Neural progenitor cell (in vitro differentiated cells): ENCODE measurements at regions not wholly inside any gene's neighbourhood (a gene's known extent, or its start where the extent isn't known, plus 50 kb on each side); places are given as distances from the start of the nearest gene placed in this dataset.

ENCODE experiments used
- DNase-seq: peaks from one replicate; pipeline ENCODE4 v3.0.0-alpha.2; 2016; ENCODE audit warnings: low spot score
- H2AFZ ChIP-seq: fragments of 200-600 bp; sonication (generic); replicated peaks from 2 replicates; pipeline ENCODE4 v1.6.1; 2016; ENCODE audit warnings: antibody characterized with exemption
- H3F3A ChIP-seq: fragments of 200-600 bp; sonication (generic); 2 replicates; pipeline ENCODE4 v1.6.1; 2016; ENCODE audit warnings: antibody characterized with exemption, low read depth
- H3K27ac ChIP-seq: fragments of 200-600 bp; sonication (generic); 2 replicates; pipeline ENCODE4 v1.5.1; 2016; ENCODE audit warnings: mild to moderate bottlenecking
- H3K27me3 ChIP-seq: fragments of 200-600 bp; sonication (generic); 2 replicates; pipeline ENCODE4 v1.6.1; 2016; ENCODE audit warnings: mild to moderate bottlenecking, moderate library complexity
- H3K36me3 ChIP-seq: fragments of 200-600 bp; sonication (generic); 2 replicates; pipeline ENCODE4 v1.5.1; 2016
- H3K4me1 ChIP-seq: fragments of 200-600 bp; sonication (generic); 2 replicates; pipeline ENCODE4 v1.6.1; 2016; ENCODE audit warnings: mixed run types
- H3K4me2 ChIP-seq: fragments of 200-600 bp; sonication (generic); 2 replicates; pipeline ENCODE4 v1.6.1; 2016
- H3K4me3 ChIP-seq: fragments of 200-600 bp; sonication (generic); 2 replicates; pipeline ENCODE4 v1.5.1; 2016
- H3K79me2 ChIP-seq: fragments of 200-600 bp; sonication (generic); 2 replicates; pipeline ENCODE4 v1.6.1; 2016; ENCODE audit warnings: low read depth
- H3K9ac ChIP-seq: fragments of 200-600 bp; sonication (generic); 2 replicates; pipeline ENCODE4 v1.6.1; 2016
- H3K9me3 ChIP-seq: fragments of 200-600 bp; sonication (generic); 2 replicates; pipeline ENCODE4 v1.5.1; 2016; ENCODE audit warnings: low read depth
- H4K20me1 ChIP-seq: fragments of 200-600 bp; sonication (generic); 2 replicates; pipeline ENCODE4 v1.6.1; 2016; ENCODE audit warnings: low read depth
- H3K27ac Mint-ChIP-seq: 3 replicates; pipeline ENCODE4 v1.8.0; 2021; ENCODE audit warnings: mixed read lengths
- H3K27me3 Mint-ChIP-seq: 2 replicates; pipeline ENCODE4 v1.8.0; 2022; ENCODE audit warnings: low read depth, mild to moderate bottlenecking, inconsistent platforms, moderate library complexity, mixed read lengths; ENCODE audit not compliant: insufficient read depth
- H3K36me3 Mint-ChIP-seq: 3 replicates; pipeline ENCODE4 v1.8.0; 2021; ENCODE audit warnings: mixed read lengths
- H3K4me1 Mint-ChIP-seq: 3 replicates; pipeline ENCODE4 v1.8.0; 2021; ENCODE audit warnings: mixed read lengths
- H3K4me3 Mint-ChIP-seq: 3 replicates; pipeline ENCODE4 v1.8.0; 2021; ENCODE audit warnings: mild to moderate bottlenecking, moderate library complexity, mixed read lengths
- H3K9me3 Mint-ChIP-seq: 3 replicates; pipeline ENCODE4 v1.8.0; 2020; ENCODE audit warnings: mixed read lengths
- CTCF ChIP-seq: fragments of 200-600 bp; sonication (generic); IDR thresholded peaks from 2 replicates; pipeline ENCODE4 v1.5.1; 2017; ENCODE audit warnings: antibody characterized with exemption, mild to moderate bottlenecking
- EZH2 ChIP-seq: fragments of 200-600 bp; sonication (generic); IDR thresholded peaks from 2 replicates; pipeline ENCODE4 v1.6.1; 2017; ENCODE audit warnings: antibody characterized with exemption, mild to moderate bottlenecking, moderate library complexity
- EZH2phosphoT487 ChIP-seq: fragments of 200-600 bp; sonication (generic); IDR thresholded peaks from 2 replicates; pipeline ENCODE4 v1.6.1; 2017; ENCODE audit warnings: antibody characterized with exemption

DNA sequence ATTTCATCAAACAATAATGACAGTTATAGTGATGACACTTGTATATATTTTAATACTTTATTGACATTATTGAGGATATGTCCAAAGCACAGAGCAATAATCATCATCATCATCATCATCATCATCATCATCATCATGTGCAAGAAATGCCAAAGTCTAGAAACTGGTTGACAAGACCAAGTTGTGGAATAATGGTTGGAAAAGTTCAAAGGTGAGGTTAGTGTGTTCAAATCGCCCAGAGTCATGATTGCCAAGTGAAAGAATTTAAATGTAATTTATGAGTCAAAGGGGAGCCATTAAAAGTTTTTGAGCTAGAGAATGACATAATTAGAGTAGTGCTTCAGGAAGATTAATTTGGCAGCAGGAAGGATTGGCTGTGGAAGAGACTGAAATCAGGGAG lies 852.4 kb downstream of the SORCS1 start:
- no peaks in the 10 kb centered on the region for H3K9me3 ChIP-seq
- no peak overlapping the region for H3K27ac ChIP-seq
- H3F3A ChIP-seq = peaks cover 5% of the 10 kb centered on the region
- TF ChIP-seq EZH2 (no peak), EZH2phosphoT487 (no peak), CTCF (no peak)
- no peak overlapping the region for H3K27ac Mint-ChIP-seq
- peaks cover 21% of the 10 kb centered on the region for H3K4me1 ChIP-seq
- DNase-seq = no peak
- H2AFZ ChIP-seq = no peak overlapping the region
- no peak overlapping the region for H3K4me3 ChIP-seq
- no peak overlapping the region for H3K9ac ChIP-seq
- H3K27me3 Mint-ChIP-seq = peaks cover 6% of the 10 kb centered on the region
- H3K9me3 Mint-ChIP-seq = peaks cover 7% of the 10 kb centered on the region
- H3K4me2 ChIP-seq = no peak overlapping the region
- no peaks in the 10 kb centered on the region for H3K27me3 ChIP-seq
- H3K4me3 Mint-ChIP-seq = no peak overlapping the region
- H3K36me3 ChIP-seq = no peaks in the 10 kb centered on the region
- H4K20me1 ChIP-seq = no peaks in the 10 kb centered on the region
- no peaks in the 10 kb centered on the region for H3K79me2 ChIP-seq
- no peaks in the 10 kb centered on the region for H3K36me3 Mint-ChIP-seq
- peaks cover 46% of the 10 kb centered on the region for H3K4me1 Mint-ChIP-seq

- no peak for TF ChIP-seq EZH2phosphoT487
- TF ChIP-seq CTCF = no peak
- no peak for TF ChIP-seq EZH2
- Histone ChIP-seq H2AFZ (no peak overlapping the region), H3K9me3 (no peaks in the 10 kb centered on the region), H3K4me1 (peaks cover 21% of the 10 kb centered on the region), H3K4me3 (no peak overlapping the region), H3F3A (peaks cover 5% of the 10 kb centered on the region), H3K9ac (no peak overlapping the region), H3K36me3 (no peaks in the 10 kb centered on the region), H3K79me2 (no peaks in the 10 kb centered on the region), H3K27ac (no peak overlapping the region), H3K4me2 (no peak overlapping the region), H3K27me3 (no peaks in the 10 kb centered on the region), H4K20me1 (no peaks in the 10 kb centered on the region)
- Mint-ChIP-seq H3K9me3 (peaks cover 7% of the 10 kb centered on the region), H3K27ac (no peak overlapping the region), H3K36me3 (no peaks in the 10 kb centered on the region), H3K4me3 (no peak overlapping the region), H3K27me3 (peaks cover 9% of the 10 kb centered on the region), H3K4me1 (peaks cover 46% of the 10 kb centered on the region)
- no peak for DNase-seq
These were observed 852.9 kb downstream of the SORCS1 start for GRCh38 chr10:106311590-106311989.

DNA sequence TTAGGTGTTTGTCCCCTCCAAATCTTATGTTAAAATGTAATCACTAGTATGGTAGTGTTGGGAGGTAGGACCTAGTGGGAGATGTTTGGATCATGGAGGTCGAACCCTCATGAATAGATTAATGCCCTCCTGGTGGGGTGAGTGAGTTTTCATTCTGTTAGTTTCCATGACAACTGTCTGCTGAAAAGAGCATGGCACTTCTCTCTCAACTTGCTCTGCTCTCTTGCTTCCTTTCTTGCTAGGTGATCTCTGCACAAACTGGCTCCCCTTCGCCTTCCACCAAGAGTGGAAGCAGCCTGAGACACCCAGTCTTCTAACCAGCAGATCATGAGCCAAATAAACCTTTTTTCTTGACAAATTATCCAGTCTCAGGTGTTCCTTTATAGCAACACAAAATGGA lies 853.9 kb downstream of the SORCS1 start:
- Mint-ChIP-seq H3K4me3 (peak overlapping the region; percentile 27), H3K27me3 (peaks cover 9% of the 10 kb centered on the region), H3K4me1 (peaks cover 44% of the 10 kb centered on the region), H3K27ac (peak overlapping the region; percentile 81), H3K9me3 (peaks cover 7% of the 10 kb centered on the region), H3K36me3 (no peaks in the 10 kb centered on the region)
- no peaks in the 10 kb centered on the region for H3K36me3 ChIP-seq
- peak overlapping the region; percentile 85 for H2AFZ ChIP-seq
- H3K27me3 ChIP-seq = no peaks in the 10 kb centered on the region
- no peak for TF ChIP-seq EZH2phosphoT487
- TF ChIP-seq CTCF = no peak
- TF ChIP-seq EZH2 = no peak
- H3K9ac ChIP-seq = no peak overlapping the region
- peak overlapping the region; percentile 19 for H3K4me3 ChIP-seq
- H3K4me2 ChIP-seq = peak overlapping the region; percentile 71
- no peaks in the 10 kb centered on the region for H3K79me2 ChIP-seq
- no peaks in the 10 kb centered on the region for H4K20me1 ChIP-seq
- peaks cover 21% of the 10 kb centered on the region for H3K4me1 ChIP-seq
- no peaks in the 10 kb centered on the region for H3K9me3 ChIP-seq
- H3F3A ChIP-seq = peaks cover 5% of the 10 kb centered on the region
- DNase-seq = peak; percentile 67
- peak overlapping the region; percentile 62 for H3K27ac ChIP-seq
